OCI-LY7 (cell line): ENCODE measurements at regions not wholly inside any gene's neighbourhood (a gene's known extent, or its start where the extent isn't known, plus 50 kb on each side); places are given as distances from the start of the nearest gene placed in this dataset.

Experiments used
- BruUV-seq: library from RNA; stranded (reverse); fragments of 400-500 nt; replicated peaks from 2 replicates; lab custom pipeline; 2021; lab: Mats Ljungman, UMichigan
- CTCF ChIA-PET: fragments of 300-600 bp; sonication (Branson Sonifier 250); formaldehyde crosslinking; loops from one replicate; lab custom pipeline; 2022; ENCODE audit warnings: antibody characterized with exemption; ENCODE audit not compliant: unreplicated experiment; lab: Charles Lee
- POLR2A ChIA-PET: fragments of 300-600 bp; sonication (Branson Sonifier 250); formaldehyde crosslinking; loops from one replicate; lab custom pipeline; 2022; ENCODE audit warnings: antibody characterized with exemption; lab: Charles Lee
- DNase-seq: peaks from one replicate; pipeline ENCODE4 v3.0.0-alpha.2; 2015; ENCODE audit warnings: low spot score
- H2AFZ ChIP-seq: fragments of 200-600 bp; sonication (generic), shearing (Covaris generic); 2 replicates; pipeline ENCODE4 v1.6.1; 2014; ENCODE audit warnings: mild to moderate bottlenecking, antibody characterized with exemption, low read length, moderate library complexity
- H3K27ac ChIP-seq: fragments of 200-600 bp; sonication (generic); 2 replicates; pipeline ENCODE4 v1.5.1; 2014; ENCODE audit warnings: mixed run types, low read depth, mild to moderate bottlenecking, moderate library complexity, low read length, inconsistent platforms; ENCODE audit not compliant: poor library complexity, severe bottlenecking
- H3K36me3 ChIP-seq: fragments of 200-600 bp; sonication (generic); 2 replicates; pipeline ENCODE4 v1.6.1; 2014; ENCODE audit warnings: mild to moderate bottlenecking, antibody characterized with exemption, low read length, moderate library complexity, mixed read lengths; ENCODE audit not compliant: insufficient read depth
- H3K4me1 ChIP-seq: fragments of 200-600 bp; sonication (generic); 2 replicates; pipeline ENCODE4 v1.5.1; 2014; ENCODE audit warnings: mild to moderate bottlenecking, low read length; ENCODE audit not compliant: insufficient read depth, poor library complexity, severe bottlenecking
- H3K4me2 ChIP-seq: fragments of 200-600 bp; sonication (generic); 2 replicates; pipeline ENCODE4 v1.6.1; 2014; ENCODE audit warnings: mild to moderate bottlenecking, low read length
- H3K4me3 ChIP-seq: fragments of 200-600 bp; sonication (generic); 2 replicates; pipeline ENCODE4 v1.5.1; 2014; ENCODE audit warnings: mild to moderate bottlenecking, low read depth, low read length; ENCODE audit not compliant: poor library complexity, severe bottlenecking
- H3K79me2 ChIP-seq: fragments of 200-600 bp; sonication (generic); 2 replicates; pipeline ENCODE4 v1.6.1; 2016; ENCODE audit warnings: low read depth, mild to moderate bottlenecking, low read length, moderate library complexity, mixed read lengths; ENCODE audit not compliant: insufficient read depth
- H3K9me2 ChIP-seq: fragments of 200-600 bp; sonication (generic); 2 replicates; pipeline ENCODE4 v1.6.1; 2016; ENCODE audit warnings: mild to moderate bottlenecking, low read length, mixed read lengths; ENCODE audit not compliant: insufficient read depth
- H3K9me3 ChIP-seq: fragments of 200-600 bp; sonication (generic); 2 replicates; pipeline ENCODE4 v1.6.1; 2014; ENCODE audit warnings: mild to moderate bottlenecking, mixed run types, low read length, mixed read lengths
- H4K20me1 ChIP-seq: fragments of 200-600 bp; sonication (generic); 2 replicates; pipeline ENCODE4 v1.6.1; 2014; ENCODE audit warnings: mild to moderate bottlenecking, antibody characterized with exemption, low read length, moderate library complexity, mixed read lengths; ENCODE audit not compliant: insufficient read depth
- EZH2phosphoT487 ChIP-seq: fragments of 200-600 bp; sonication (generic); IDR thresholded peaks from 2 replicates; pipeline ENCODE4 v1.6.1; 2018; ENCODE audit warnings: low read depth, borderline replicate concordance, mild to moderate bottlenecking, mixed run types, antibody characterized with exemption, low read length, moderate library complexity, mixed read lengths
- intact Hi-C: fragments of 100-400 bp; cut with micrococcal nuclease; formaldehyde crosslinking; loops from one replicate; pipeline ENCODE4 v1.10.0; 2022; ENCODE audit not compliant: unreplicated experiment
- TF ChIP-seq, protein P1 (sequence below): fragments of 200-600 bp; sonication (generic); conservative IDR thresholded peaks from 2 replicates; pipeline ENCODE4 v1.5.1; 2014; ENCODE audit warnings: mild to moderate bottlenecking, antibody characterized with exemption, low read length, moderate library complexity, mixed read lengths

DNA sequence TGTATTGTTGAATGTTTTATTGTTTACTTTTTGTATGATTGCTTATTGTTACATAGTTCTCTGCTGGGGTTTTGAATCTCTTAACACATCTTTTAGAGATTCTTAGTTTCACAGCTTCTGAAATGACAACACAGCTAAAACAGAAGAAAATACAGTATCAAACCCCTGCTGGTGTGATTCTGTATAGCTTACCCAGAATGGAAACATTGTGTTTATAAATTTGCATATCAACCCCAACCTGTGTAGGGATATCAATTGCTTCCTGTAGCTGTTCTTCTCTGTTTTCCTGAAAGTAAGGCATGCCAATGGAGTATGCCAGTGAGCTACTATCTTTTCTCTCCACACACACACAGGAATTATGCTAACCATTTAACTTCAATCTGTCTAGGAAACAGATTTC is 64.3 kb upstream of the ID4 start:
- Histone ChIP-seq H3K27ac (no peak overlapping the region), H3K9me3 (no peaks in the 10 kb centered on the region), H3K4me2 (peak overlapping the region; percentile 28), H4K20me1 (no peaks in the 10 kb centered on the region), H3K79me2 (no peaks in the 10 kb centered on the region), H3K36me3 (no peaks in the 10 kb centered on the region; the same call in 1 of the 2 replicates), H3K4me3 (no peak overlapping the region), H2AFZ (no peak overlapping the region), H3K9me2 (no peaks in the 10 kb centered on the region), H3K4me1 (peaks cover 18% of the 10 kb centered on the region)
- POLR2A ChIA-PET = interaction anchor here (0.5 to 2.2 kb wide), 9 partner anchors 9 to 194 kb away, joined by 3 to 14 read pairs (median 5); no protein-coding TSS in a partner anchor
- peak; percentile 26 for DNase-seq
- TSS peak; percentile 53 for BruUV-seq
- TF ChIP-seq EZH2phosphoT487 = no peak
- TF ChIP-seq, protein P1, sequence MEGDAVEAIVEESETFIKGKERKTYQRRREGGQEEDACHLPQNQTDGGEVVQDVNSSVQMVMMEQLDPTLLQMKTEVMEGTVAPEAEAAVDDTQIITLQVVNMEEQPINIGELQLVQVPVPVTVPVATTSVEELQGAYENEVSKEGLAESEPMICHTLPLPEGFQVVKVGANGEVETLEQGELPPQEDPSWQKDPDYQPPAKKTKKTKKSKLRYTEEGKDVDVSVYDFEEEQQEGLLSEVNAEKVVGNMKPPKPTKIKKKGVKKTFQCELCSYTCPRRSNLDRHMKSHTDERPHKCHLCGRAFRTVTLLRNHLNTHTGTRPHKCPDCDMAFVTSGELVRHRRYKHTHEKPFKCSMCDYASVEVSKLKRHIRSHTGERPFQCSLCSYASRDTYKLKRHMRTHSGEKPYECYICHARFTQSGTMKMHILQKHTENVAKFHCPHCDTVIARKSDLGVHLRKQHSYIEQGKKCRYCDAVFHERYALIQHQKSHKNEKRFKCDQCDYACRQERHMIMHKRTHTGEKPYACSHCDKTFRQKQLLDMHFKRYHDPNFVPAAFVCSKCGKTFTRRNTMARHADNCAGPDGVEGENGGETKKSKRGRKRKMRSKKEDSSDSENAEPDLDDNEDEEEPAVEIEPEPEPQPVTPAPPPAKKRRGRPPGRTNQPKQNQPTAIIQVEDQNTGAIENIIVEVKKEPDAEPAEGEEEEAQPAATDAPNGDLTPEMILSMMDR = peak; percentile 50
- intact Hi-C loops = no loop called here
- CTCF ChIA-PET = interaction anchor here (1.0 kb wide), 1 partner anchor 9 kb away, joined by 3 read pairs; no protein-coding TSS in a partner anchor

DNA sequence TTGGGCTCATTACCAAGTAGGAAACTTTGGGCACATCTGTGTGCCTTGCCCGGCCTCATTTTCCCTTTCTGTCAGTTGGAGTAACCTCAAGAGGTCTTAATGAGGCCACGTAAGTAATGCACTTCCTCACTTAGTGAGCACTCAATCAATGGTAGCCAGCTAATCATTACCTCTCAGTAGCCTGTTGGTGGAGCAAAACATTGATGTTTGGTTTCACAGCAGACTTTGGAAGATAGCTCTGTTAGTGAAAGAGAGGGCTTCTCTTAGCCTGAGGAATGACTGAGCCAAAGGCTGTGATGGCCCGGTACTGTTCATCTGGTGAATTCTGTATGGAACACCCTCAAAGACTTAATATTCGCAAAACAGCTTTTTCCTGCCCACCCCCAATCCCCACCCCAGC is 55.9 kb upstream of the ID4 start:
- H3K9me2 ChIP-seq = no peaks in the 10 kb centered on the region
- H3K4me2 ChIP-seq = no peak overlapping the region
- H2AFZ ChIP-seq = no peak overlapping the region
- no peak overlapping the region for H3K4me3 ChIP-seq
- no TSS peak for BruUV-seq
- DNase-seq = no peak
- ChIA-PET CTCF (interaction anchor here (0.6 to 1.6 kb wide), 3 partner anchors 22 to 184 kb away, joined by 3 to 5 read pairs (median 3); no protein-coding TSS in a partner anchor), POLR2A (interaction anchor here (0.6 to 1.5 kb wide), 2 partner anchors 10 to 16 kb away, joined by 3 to 5 read pairs; no protein-coding TSS in a partner anchor)
- H3K27ac ChIP-seq = no peak overlapping the region
- no peaks in the 10 kb centered on the region for H3K79me2 ChIP-seq
- no peak for TF ChIP-seq EZH2phosphoT487
- TF ChIP-seq, protein P1 = no peak
- H3K36me3 ChIP-seq = no peaks in the 10 kb centered on the region; the same call in 1 of the 2 replicates
- peaks cover 7% of the 10 kb centered on the region for H3K4me1 ChIP-seq
- H4K20me1 ChIP-seq = no peaks in the 10 kb centered on the region
- intact Hi-C loops = no loop called here
- H3K9me3 ChIP-seq = no peaks in the 10 kb centered on the region

DNA sequence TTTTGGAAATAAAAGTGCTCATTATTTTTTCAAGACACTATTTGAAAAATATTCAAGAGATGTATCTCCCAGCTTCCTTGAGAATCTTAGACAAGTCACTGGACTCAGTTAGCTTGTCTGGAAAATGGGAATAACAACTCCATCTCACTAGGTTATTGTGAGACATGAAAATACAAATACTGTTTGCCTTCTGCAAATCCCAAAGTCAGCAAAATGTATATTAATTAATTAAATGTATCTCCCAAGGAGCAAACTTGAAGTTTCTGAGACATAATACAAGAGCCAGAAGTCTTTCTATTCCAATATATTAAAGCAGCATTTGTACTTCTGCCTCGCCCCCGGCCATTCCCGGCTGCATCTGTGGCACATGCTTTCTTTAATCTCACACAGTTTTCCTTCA is 54.6 kb upstream of the ID4 start:
- ChIA-PET POLR2A (interaction anchor here (1.1 kb wide), 1 partner anchor 16 kb away, joined by 5 read pairs; no protein-coding TSS in a partner anchor), CTCF (no interaction called here)
- intact Hi-C loops = no loop called here
- TF ChIP-seq EZH2phosphoT487 = no peak
- TF ChIP-seq, protein P1 = no peak
- Histone ChIP-seq H3K4me1 (peaks cover 7% of the 10 kb centered on the region), H3K4me3 (no peak overlapping the region), H3K79me2 (no peaks in the 10 kb centered on the region), H3K9me3 (no peaks in the 10 kb centered on the region), H4K20me1 (no peaks in the 10 kb centered on the region), H3K4me2 (no peak overlapping the region), H3K9me2 (no peaks in the 10 kb centered on the region), H2AFZ (no peak overlapping the region), H3K36me3 (no peaks in the 10 kb centered on the region), H3K27ac (no peak overlapping the region)
- no peak for DNase-seq
- BruUV-seq = no TSS peak
